GM21825 (cell line): ENCODE measurements at regions not wholly inside any gene's neighbourhood (a gene's known extent, or its start where the extent isn't known, plus 50 kb on each side); places are given as distances from the start of the nearest gene placed in this dataset.
"Not testable (repeated sequence)": the region's sequence is repeated elsewhere in the genome, so short reads cannot be mapped to it uniquely, and the experiment has no call there.

Experiments
- ATAC-seq: cut with Tn5 transposase; IDR thresholded peaks from one replicate; pipeline ENCODE4 v1.9.1; 2021; ENCODE audit warnings: mild to moderate bottlenecking, moderate library complexity; ENCODE audit not compliant: unreplicated experiment

DNA sequence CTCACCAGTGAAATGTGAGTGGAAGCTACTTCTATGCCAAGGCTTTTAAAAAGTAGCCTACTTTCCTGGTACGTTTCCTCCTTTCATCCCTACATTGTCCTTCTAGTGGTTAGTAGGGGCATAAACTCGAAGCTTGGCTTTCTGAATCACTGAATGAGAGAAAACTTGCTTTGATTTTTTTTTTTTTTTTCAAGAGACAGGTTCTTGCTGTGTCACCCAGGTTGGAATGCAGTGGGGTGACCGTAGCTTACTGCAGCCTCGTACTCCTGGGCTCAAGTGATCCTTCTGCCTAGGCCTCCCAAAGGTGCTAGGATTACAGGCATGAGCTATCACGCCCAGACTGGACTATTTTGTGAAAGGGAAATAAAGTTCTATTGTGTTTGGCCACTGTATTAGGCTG, 89.1 kb upstream of the IGFBP7 start:
- no peak for ATAC-seq

DNA sequence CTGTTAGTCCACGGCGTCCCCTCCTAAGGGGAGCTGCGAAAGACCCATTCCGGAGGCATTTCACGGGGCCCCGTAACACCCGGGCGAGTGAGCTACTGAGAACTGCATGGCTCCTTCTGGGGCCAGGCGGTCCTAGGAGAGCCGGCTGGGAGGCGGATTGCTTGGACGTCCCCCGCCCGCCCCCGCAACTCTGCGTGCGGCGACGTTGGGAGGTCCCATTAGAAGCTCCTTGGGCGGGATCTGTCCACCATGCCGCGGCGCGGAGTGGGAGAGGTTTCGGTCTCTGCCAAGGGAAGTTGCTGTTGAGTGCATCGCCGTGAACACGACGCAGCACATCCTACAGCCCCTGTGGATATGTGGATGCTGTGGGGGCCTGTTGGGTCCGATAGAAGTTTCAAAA, 85.4 kb upstream of the IGFBP7 start:
- no peak for ATAC-seq

DNA sequence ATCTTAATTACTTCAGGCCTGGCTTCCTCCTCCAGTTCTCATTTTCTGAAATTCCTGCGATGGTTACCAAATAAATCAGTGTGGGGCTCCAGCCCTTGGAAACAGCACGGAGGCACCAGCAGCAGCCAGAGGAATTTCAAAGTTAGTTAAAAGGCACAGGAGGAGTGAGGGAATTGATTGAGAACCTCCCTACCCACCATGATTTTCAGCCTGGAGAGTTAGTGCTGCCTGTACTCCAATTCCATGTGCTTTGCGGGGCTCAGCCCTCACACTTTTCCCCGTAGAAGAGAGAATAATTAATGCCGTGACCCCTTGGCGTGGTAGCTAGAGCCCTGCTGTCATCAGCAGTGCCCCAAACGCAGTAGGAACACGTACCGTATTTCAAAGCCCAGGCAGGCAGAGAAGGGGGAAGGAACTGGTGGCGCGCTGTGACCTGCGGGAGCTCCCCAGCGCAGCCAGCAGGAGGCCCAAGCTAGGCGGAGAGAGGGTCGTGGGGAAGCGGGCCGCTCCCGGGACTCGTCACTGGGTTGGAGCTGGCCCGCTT, 84.0 kb upstream of the IGFBP7 start:
- no peak for ATAC-seq

DNA sequence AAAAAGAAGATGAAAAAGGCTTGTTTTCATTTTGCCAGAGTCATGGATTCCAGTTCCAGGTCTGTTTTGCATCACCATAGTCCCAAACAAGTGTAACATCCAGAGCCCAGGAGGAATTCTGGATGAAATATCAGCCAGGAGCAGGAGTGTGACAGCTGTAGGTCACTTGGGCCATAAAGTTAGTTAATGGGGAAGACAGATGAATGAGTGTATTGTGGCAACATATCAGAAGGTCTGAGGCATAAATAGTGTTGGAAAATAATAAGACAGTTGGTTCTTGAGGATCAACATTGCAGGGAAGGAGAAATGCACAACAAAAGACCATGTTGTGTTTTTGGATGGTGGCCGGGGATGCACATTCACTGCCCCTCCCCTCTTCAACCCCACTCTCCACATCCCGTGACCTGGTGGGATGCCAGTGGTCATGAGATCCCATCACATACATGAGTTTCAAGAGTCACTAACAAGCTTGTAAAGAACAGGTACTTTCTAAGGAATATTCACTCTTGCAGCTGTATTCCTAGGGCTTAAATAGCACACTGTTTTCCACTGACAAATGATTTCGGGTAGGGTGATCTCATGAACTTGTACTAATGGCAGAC, 83.1 kb upstream of the IGFBP7 start:
- ATAC-seq, result no peak

DNA sequence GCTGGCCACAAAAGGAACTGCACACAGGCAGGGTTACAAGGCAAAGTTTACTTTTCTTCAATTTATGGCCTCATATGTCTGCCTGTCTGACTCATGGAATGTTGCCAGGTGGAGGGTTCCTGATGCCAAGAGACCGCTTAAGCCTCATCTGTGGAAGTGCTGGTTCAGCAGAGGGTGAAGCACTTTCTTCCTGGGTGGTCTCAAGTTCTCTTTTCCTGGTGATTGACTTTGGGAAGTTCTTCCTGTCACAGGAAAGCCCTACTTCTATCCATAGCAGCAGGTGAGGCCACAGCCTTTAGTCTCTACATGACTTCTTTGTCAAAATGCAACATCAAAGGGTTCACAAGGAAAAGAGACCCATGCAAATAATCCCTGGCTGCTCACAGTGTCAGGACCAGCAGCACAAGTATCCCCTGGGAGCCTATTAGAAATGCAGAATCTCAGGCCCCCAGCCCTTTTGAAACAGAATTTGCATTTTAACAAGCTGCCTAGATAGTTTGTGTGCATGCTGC, 81.4 kb upstream of the IGFBP7 start:
- ATAC-seq, result no peak

DNA sequence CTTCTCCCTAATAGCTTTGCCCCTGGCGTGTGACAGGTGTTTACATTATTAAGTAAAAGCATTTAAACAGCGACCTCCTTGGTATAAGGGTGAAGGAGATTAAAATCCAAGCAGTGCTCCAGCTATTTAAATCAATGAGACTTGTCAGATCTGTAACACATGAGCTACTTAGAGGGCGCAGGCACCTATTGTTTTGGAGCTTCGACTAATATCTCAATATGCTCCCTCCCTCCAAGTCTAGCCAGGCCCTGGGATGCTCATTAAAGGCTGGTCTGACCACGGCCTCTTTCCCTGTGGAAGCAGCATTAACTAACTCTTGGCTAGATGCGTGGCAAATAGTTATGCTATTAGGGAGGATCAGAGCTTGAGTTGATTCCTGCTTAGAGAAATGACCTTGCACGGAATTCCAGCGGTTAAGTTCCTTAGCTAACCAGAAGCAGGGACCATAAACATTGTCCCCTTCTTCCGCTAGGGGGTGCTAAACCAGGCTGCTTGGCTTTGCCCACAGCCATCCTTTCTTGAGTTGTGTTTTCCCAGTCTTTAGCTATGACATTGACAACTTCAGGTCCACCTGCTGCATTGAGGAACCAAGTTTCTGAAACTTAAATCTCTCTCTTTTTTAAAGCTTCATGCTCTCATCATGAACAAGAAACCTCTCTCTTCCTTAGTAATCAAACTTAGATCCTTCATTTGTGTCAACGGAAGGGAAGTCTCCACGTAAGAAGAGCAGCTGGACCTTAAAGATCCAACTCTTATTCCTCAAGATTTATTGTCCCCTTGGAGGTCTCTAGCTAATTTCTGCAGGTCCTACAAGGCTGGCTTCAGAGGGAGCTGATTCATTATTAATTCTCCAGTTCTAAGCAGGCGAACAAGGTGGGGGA, 80.7 kb upstream of the IGFBP7 start:
- no peak for ATAC-seq

DNA sequence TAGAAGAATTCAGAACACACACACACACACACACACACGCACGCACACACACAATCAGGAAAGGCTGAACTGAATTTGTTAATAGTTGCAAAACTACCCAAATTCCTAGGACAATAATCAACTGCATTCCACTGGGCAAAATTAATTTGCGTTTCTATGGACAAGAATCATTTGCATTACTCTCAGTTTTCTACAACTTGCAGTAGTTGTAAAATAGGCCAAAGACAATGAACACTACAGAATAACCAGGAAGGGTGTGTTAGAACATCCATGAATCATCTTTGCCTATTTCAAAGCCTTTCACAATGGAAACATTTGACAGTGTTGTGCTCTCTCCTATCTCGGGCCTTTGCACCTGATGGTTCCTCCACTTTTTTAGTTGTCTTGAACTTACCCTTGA, 77.1 kb upstream of the IGFBP7 start:
- ATAC-seq, result no peak

DNA sequence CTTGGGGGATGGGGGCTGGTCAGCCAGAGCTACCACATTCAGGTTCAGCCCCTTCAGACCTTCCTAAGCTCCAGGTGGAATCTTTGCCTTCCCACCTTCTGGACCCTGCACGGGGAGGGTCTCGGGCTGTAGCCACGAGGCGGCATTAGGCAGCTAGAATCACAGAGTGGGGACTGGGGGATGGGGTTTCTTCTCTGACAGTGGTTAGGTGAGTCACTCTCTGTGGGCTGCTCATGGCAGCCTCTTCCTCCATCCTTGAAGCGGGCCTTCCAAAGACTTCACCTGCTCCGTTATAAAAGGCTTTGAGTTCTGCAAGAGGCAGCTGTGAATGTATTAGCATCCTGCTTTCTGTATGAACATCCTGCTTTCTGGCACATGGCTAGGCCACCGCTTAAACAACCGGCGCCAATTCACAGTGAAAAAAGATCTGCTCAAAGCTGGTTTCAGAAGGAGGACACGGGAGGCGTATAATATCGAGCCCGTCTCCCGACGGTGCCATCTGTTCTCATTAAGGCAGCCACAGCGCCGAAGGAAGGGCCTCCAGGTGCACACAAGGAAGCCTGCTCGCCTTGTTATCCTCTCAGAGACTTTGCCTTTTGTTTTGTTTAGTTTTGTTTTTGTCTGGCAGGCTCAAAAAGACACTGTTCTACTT, 74.3 kb upstream of the IGFBP7 start:
- no peak for ATAC-seq

DNA sequence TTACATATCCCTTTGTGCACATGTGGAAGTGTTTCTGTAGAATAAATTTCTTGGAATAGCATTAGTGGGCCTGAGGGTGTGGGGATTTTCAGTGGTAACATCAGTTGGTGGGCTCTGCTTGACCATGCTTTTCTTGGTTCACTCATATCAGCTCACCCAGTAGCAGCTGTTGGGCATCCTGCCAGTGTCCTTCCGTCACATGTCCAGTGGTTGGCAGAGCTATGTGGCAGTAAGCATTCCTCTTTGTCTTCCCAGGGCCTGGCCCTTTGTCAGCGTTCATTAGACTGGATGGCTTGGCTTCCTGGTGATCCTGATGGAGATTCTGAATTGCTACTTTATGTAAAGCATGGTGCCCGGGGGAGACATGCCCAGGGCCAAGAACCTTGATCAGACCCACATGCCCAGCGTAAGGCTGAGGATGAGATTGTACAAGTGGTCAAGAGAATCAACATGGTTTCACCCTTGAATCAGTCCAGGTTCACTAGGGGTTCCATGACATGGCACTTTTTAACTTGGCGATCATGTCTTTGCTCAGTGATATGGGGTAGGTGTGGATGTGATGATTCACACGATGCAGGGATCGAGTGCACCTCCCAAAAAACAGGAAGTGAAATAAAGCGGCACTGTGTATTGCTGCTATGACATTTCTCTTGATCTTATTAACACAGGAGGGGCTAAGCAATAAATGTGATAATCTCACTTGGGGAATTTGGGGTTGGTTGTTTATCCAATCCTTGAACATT, 72.1 kb upstream of the IGFBP7 start:
- no peak for ATAC-seq

DNA sequence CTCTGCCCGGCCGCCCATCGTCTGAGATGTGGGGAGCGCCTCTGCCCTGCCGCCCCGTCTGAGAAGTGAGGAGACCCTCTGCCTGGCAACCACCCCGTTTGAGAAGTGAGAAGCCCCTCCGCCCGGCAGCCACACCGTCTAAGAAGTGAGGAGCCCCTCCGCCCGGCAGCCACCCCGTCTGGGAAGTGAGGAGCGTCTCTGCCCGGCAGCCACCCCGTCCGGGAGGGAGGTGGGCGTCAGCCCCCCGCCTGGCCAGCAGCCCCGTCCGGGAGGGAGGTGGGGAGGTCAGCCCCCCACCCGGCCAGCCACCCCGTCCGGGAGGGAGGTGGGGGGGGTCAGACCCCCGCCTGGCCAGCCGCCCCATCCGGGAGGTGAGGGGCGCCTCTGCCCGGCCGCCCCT, 63.0 kb upstream of the IGFBP7 start:
- not testable (repeated sequence) for ATAC-seq

DNA sequence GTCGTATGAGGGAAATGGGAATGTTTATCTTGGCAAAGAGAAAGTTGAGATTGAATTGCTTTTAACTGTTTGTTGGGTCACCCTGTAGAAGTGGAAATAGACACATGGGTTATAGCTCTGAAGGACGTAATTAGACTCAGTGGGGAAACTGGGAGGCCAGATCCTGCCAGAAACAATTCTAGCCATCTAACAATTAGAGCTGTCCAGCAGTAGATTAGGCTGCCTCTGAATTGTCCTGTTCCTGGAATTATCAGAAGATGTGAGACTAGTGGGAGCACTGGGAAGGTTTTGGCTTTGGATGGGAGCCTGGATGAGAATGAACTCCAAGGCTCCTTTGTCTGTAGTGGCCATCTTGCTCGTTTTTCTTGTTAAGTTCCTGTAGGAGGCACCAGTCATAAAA, 61.9 kb upstream of the IGFBP7 start:
- ATAC-seq, result no peak

DNA sequence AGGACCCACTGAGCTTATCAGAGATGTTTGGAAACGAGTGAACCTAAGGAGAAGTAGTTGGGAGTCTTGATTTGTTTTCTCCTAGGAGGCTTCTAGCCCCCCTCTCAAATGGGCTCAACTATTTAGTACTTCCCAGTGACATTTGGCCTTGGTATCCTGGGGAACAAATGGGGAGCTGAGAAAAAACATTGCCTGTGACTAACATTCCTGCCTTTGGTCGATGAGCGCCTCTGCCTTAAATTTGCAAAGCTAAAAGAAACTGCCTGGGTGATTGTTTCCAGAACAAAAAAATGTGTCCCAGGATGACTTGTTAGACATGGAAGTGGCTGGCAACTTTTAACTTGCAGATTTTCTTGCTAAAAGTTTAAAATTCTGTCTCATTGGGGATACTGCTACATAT, 58.8 kb upstream of the IGFBP7 start:
- ATAC-seq, result no peak

DNA sequence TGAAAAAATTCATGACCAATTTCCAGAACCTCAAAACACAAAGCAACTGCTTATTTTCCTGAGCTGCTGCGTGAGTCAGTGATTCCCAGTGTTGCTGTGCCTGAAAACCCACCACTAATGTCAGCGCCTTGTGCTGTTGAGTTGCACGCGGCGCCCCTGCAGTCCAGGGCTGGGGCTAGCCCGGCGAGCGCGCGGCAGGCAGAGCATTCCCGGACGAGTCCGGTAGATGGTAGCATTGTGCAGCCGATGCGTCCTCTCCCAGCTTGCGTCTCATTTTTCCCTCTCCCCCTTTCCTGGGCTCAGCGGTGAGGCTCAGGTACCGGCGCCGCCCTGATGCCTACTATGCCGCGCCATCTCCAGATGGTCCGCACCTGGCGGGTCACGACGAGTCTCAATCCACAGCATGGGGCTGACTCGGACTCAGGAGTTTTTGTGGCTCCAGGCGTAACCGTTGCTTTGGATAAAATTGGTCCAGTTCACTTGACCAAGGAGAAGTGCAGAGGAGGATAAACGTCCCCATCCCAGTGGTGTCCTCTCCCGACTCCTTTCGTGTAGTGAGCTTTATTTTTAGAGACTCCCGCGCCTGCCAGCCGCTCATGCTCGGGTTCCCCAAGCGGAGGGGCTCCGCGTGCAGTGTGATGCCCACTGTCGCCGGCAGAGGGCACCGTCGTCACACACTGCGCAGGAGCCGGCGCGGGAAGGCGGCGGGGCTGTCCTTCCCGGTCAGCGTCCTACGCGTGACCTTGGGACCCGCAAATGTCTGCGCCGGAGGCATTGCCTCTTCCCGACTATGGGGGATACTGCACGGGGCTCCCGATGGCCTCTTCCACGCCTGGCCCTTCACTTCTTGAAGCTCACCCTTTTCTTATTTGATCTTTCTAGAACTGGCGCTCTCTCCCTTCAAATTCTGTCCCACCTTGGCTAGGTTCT, 53.6 kb upstream of the IGFBP7 start:
- ATAC-seq, result peak; percentile 97

DNA sequence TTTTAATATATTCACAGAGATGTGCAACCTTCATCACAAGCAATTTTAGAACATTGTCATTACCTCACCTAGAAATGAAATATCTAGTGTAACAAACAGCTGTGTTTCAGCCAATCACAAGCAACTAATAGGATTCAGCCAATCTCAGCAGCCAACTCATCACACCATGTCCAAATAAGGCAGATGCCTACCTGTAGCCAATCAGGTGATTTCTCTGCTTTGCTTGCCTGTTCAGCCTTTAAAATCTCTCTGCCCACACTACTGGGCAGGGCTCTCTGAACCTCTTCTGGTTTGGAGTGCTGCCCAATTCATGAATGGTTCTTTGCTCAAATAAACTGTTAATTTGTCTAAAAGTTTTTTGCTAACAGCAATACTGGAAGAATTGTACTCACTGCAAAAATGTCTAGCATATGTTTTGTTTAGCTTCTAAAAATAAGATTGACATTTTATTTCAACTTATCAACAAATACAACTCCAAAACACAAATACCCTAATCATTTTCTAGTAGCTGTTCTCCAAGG, 52.4 kb upstream of the IGFBP7 start:
- ATAC-seq, result no peak
